SJCRH30 (cell line): ENCODE measurements at regions not wholly inside any gene's neighbourhood (a gene's known extent, or its start where the extent isn't known, plus 50 kb on each side); places are given as distances from the start of the nearest gene placed in this dataset.
"Not testable (repeated sequence)": the region's sequence is repeated elsewhere in the genome, so short reads cannot be mapped to it uniquely, and the experiment has no call there.

Experiments used
- DNase-seq, 2 experiments: peaks; one replicate each; pipeline ENCODE4 v3.0.0-alpha.2; 2015 to 2020
- H3K27ac ChIP-seq: fragments of 250-450 bp; sonication (Bioruptor Pico); 2 replicates; pipeline ENCODE4 v1.5.1; 2020; ENCODE audit warnings: mild to moderate bottlenecking, moderate library complexity
- H3K27me3 ChIP-seq: fragments of 250-450 bp; sonication (Bioruptor Pico); 2 replicates; pipeline ENCODE4 v1.5.1; 2020; ENCODE audit warnings: mild to moderate bottlenecking, moderate library complexity
- H3K36me3 ChIP-seq: fragments of 250-450 bp; sonication (Bioruptor Pico); 2 replicates; pipeline ENCODE4 v1.5.1; 2020; ENCODE audit warnings: mild to moderate bottlenecking, moderate library complexity
- H3K4me1 ChIP-seq: fragments of 250-450 bp; sonication (Bioruptor Pico); 2 replicates; pipeline ENCODE4 v1.5.1; 2020; ENCODE audit warnings: mild to moderate bottlenecking, moderate library complexity
- H3K4me3 ChIP-seq: fragments of 250-450 bp; sonication (Bioruptor Pico); 2 replicates; pipeline ENCODE4 v1.5.1; 2020; ENCODE audit warnings: mild to moderate bottlenecking, moderate library complexity
- H3K9me3 ChIP-seq: fragments of 250-450 bp; sonication (Bioruptor Pico); replicated peaks from 2 replicates; pipeline ENCODE4 v1.5.1; 2020; ENCODE audit warnings: mild to moderate bottlenecking, moderate library complexity

GRCh38 chr15:24260407-24260806 is 415.2 kb upstream of the NPAP1 start:
- not testable (repeated sequence) for H3K4me3 ChIP-seq, DNase-seq, H3K27me3 ChIP-seq, H3K36me3 ChIP-seq, H3K9me3 ChIP-seq, H3K4me1 ChIP-seq, H3K27ac ChIP-seq

- not testable (repeated sequence) for DNase-seq, H3K4me1 ChIP-seq, H3K9me3 ChIP-seq, H3K36me3 ChIP-seq, H3K4me3 ChIP-seq, H3K27ac ChIP-seq, H3K27me3 ChIP-seq
Measured at GRCh38 chr15:24260854-24261253, 414.7 kb upstream of the NPAP1 start.

GRCh38 chr15:24268536-24269165 is 406.9 kb upstream of the NPAP1 start:
- H3K4me1 ChIP-seq, H3K27ac ChIP-seq, H3K36me3 ChIP-seq, H3K4me3 ChIP-seq, H3K27me3 ChIP-seq, H3K9me3 ChIP-seq: not testable (repeated sequence)
- peak in 1 of 2 experiments; percentile 29 for DNase-seq

GRCh38 chr15:24269166-24269571 is 406.4 kb upstream of the NPAP1 start:
- H3K4me3 ChIP-seq = no peak overlapping the region
- H3K36me3 ChIP-seq = no peaks in the 10 kb centered on the region

GRCh38 chr15:24269923-24270322 is 405.7 kb upstream of the NPAP1 start:
- H3K27me3 ChIP-seq = no peaks in the 10 kb centered on the region
- no peaks in the 10 kb centered on the region for H3K9me3 ChIP-seq
- H3K27ac ChIP-seq = no peak overlapping the region
- DNase-seq = no peak
- H3K36me3 ChIP-seq = no peaks in the 10 kb centered on the region
- no peak overlapping the region for H3K4me3 ChIP-seq
- no peaks in the 10 kb centered on the region for H3K4me1 ChIP-seq

More at GRCh38 chr15:24269166-24269571, 406.4 kb upstream of the NPAP1 start:
- Histone ChIP-seq H3K27me3 (no peaks in the 10 kb centered on the region), H3K4me1 (no peaks in the 10 kb centered on the region), H3K9me3 (no peaks in the 10 kb centered on the region), H3K27ac (no peak overlapping the region)
- peak; percentile 8 to 32 for DNase-seq

GRCh38 chr15:24271496-24272244 is 403.9 kb upstream of the NPAP1 start:
- DNase-seq, H3K36me3 ChIP-seq, H3K27me3 ChIP-seq, H3K4me1 ChIP-seq, H3K4me3 ChIP-seq, H3K27ac ChIP-seq, H3K9me3 ChIP-seq: not testable (repeated sequence)

- H3K4me1 ChIP-seq = no peaks in the 10 kb centered on the region
- no peaks in the 10 kb centered on the region for H3K9me3 ChIP-seq
- no peaks in the 10 kb centered on the region for H3K36me3 ChIP-seq
- H3K27me3 ChIP-seq = no peaks in the 10 kb centered on the region
- no peak overlapping the region for H3K4me3 ChIP-seq
- DNase-seq = no peak
- no peak overlapping the region for H3K27ac ChIP-seq
Measured at GRCh38 chr15:24292837-24293236, 382.7 kb upstream of the NPAP1 start.

GRCh38 chr15:24300804-24301368 is 374.7 kb upstream of the NPAP1 start:
- not testable (repeated sequence) for H3K27ac ChIP-seq, H3K4me1 ChIP-seq, H3K4me3 ChIP-seq, H3K27me3 ChIP-seq, DNase-seq, H3K9me3 ChIP-seq, H3K36me3 ChIP-seq

- H3K4me1 ChIP-seq, H3K27me3 ChIP-seq, DNase-seq, H3K9me3 ChIP-seq, H3K36me3 ChIP-seq, H3K4me3 ChIP-seq, H3K27ac ChIP-seq: not testable (repeated sequence)
Measured at GRCh38 chr15:24301999-24302398, 373.6 kb upstream of the NPAP1 start.

GRCh38 chr15:24304747-24305146 is 370.8 kb upstream of the NPAP1 start:
- H3K36me3 ChIP-seq, H3K27me3 ChIP-seq, DNase-seq, H3K9me3 ChIP-seq, H3K4me1 ChIP-seq, H3K4me3 ChIP-seq, H3K27ac ChIP-seq: not testable (repeated sequence)

- H3K4me1 ChIP-seq, H3K4me3 ChIP-seq, H3K9me3 ChIP-seq, H3K27ac ChIP-seq, DNase-seq, H3K27me3 ChIP-seq, H3K36me3 ChIP-seq: not testable (repeated sequence)
Measured at GRCh38 chr15:24305643-24306042, 369.9 kb upstream of the NPAP1 start.

- H3K4me1 ChIP-seq, H3K4me3 ChIP-seq, DNase-seq, H3K9me3 ChIP-seq, H3K27me3 ChIP-seq, H3K27ac ChIP-seq, H3K36me3 ChIP-seq: not testable (repeated sequence)
Measured at GRCh38 chr15:24309700-24310099, 365.9 kb upstream of the NPAP1 start.

- H3K36me3 ChIP-seq, H3K4me3 ChIP-seq, DNase-seq, H3K9me3 ChIP-seq, H3K27ac ChIP-seq, H3K27me3 ChIP-seq, H3K4me1 ChIP-seq: not testable (repeated sequence)
Measured at GRCh38 chr15:24311692-24312091, 363.9 kb upstream of the NPAP1 start.

- H3K27ac ChIP-seq, H3K36me3 ChIP-seq, DNase-seq, H3K4me1 ChIP-seq, H3K9me3 ChIP-seq, H3K4me3 ChIP-seq, H3K27me3 ChIP-seq: not testable (repeated sequence)
Measured at GRCh38 chr15:24316326-24316725, 359.2 kb upstream of the NPAP1 start.

GRCh38 chr15:24318981-24319380 is 356.6 kb upstream of the NPAP1 start:
- Histone ChIP-seq H3K27me3 (no peaks in the 10 kb centered on the region), H3K36me3 (no peaks in the 10 kb centered on the region), H3K4me3 (no peak overlapping the region), H3K9me3 (no peaks in the 10 kb centered on the region), H3K4me1 (no peaks in the 10 kb centered on the region), H3K27ac (no peak overlapping the region)
- no peak for DNase-seq

GRCh38 chr15:24324096-24324495 is 351.5 kb upstream of the NPAP1 start:
- H3K4me1 ChIP-seq, H3K9me3 ChIP-seq, H3K27ac ChIP-seq, H3K36me3 ChIP-seq, H3K4me3 ChIP-seq, H3K27me3 ChIP-seq, DNase-seq: not testable (repeated sequence)
